ENCODE measurements at regions not wholly inside any gene's neighbourhood (a gene's known extent, or its start where the extent isn't known, plus 50 kb on each side); places are given as distances from the start of the nearest gene placed in this dataset.

DNA sequence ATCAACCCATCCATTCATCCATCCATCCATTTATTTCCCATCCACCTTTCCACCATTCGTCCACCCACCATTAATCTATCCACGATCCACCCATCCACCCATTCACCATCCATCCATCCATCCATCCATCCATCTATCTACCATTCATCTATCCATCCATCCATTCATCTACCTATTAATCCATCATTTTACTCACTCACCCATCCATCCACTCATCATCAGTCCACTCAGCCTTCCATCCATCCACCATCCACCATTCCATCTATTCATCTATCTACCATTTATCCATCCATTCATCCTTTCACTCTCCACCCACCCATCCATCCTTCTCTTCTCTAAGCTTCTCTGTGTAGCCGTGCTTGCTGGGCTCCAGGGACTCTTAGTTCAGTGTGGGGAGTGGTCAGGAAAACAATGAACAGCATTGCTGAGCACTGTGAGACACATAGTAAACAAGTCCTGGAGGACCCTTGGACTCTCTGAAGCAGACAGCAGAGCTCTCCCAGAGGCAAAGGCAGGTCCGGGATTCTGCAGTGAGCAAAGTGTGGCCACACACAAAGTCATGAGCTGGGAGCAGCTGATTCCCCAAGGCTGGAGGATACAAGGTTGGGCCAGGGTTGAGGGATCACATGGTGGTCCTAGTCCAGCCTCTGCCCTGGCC is 642.2 kb downstream of the BRD1 start:
- DNase-seq (ENCODE audit: low read depth): no peak
- no peak for TF ChIP-seq CTCF (IDR thresholded peaks at IDR 0.05; ENCODE audit: insufficient read depth, low read depth, low read length, missing control alignments)
- H3K4me3 ChIP-seq (ENCODE audit: low read length): no peak overlapping the region

DNA sequence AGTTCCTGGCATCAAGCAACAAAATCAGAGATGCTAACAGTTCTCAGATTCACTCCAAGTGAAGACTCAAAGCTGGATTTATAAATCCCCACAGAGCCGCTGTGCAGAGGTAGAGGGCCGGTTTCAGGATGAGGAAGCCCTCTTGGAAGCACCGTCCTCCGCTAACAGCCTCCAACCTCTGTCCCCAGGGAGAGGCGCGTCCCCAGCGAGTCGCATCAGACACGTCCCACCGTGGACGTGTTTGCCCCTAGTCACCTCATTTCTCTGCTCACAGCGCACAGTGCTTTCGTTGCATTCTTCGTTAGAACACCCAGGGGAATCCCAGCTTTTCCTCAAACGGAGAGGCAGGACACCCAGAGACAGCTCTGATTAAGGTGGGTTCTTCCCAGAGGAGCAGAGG is 642.9 kb downstream of the BRD1 start:
- TF ChIP-seq CTCF (IDR thresholded peaks at IDR 0.05; ENCODE audit: insufficient read depth, low read depth, low read length, missing control alignments): no peak
- H3K4me3 ChIP-seq (ENCODE audit: low read length): no peak overlapping the region

DNA sequence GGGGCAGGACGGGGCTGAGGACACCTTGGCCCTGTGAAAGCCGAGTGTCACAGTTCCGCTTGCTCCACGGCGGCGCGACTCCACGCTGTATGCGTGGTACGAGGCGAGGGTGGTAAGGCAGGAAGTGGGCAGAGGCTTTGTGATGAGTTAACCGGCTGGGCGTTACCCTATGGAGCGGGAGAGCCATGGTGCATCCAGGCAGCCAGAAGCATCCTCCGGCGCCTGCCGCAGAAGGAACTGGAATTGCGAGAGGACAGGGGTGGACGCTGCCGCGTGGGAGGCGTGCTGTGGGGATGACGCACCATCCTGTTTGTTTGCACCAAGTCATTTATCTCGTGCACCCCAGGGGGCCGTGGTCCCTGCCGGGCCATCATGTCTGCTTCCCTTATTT is 643.9 kb downstream of the BRD1 start:
- H3K4me3 ChIP-seq (ENCODE audit: low read length): no peak overlapping the region
- DNase-seq (ENCODE audit: low read depth): no peak
- no peak for TF ChIP-seq CTCF (IDR thresholded peaks at IDR 0.05; ENCODE audit: insufficient read depth, low read depth, low read length, missing control alignments)

More for the DNA sequence above, 642.9 kb downstream of the BRD1 start:
- DNase-seq (ENCODE audit: low read depth): no peak

DNA sequence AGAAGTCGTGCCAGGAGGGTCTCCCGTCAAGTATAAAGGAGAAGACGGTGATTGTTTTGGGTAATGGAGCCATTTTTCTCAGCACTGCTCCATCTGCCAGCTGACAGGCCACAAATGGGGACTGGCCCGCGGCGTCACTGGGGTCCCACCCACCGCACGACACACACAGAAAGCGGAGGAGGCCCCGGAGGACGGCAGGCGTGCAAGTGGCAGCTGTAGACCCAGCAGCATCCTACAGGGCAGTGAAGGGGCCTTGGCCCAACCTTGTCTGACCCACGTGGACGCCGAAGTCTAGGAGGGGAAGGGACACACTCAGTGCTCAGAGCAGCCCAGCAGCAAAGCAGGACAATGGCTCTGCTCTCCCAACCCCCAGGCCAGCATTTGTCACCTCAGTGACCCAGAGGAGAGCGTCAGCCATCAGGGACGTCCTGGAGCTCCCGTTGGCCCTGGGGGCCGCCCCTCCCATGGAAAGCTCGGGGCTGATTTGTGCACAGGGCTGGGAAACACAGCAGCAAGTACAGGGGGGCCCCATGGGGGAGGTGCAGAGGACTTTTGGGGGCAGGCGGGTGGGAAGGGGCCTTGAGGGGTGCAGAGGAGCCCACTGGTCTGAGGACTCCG is 644.4 kb downstream of the BRD1 start:
- no peak overlapping the region for H3K4me3 ChIP-seq (ENCODE audit: low read length)
- TF ChIP-seq CTCF (IDR thresholded peaks at IDR 0.05; ENCODE audit: insufficient read depth, low read depth, low read length, missing control alignments): no peak
- no peak for DNase-seq (ENCODE audit: low read depth)

DNA sequence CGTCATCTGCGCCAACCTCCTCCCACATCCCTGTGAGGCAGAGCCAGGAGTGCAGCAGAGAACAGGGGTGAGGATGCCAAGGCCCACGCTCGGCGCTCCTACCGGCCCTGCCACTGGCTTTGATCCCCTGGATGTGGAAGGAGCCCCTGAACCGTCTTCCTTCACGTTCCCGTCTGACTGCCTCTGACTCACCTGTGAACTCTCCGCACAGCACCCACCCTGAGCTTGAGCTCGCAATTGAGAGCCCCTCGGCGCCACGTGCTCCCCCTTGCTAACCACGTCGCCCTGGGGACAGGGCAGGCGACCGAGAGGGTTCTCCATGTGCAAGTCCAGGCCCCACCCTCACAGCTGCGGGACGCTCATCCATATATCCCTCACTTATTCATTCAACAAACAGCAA is 645.3 kb downstream of the BRD1 start:
- DNase-seq (ENCODE audit: low read depth): no peak
- no peak for TF ChIP-seq CTCF (IDR thresholded peaks at IDR 0.05; ENCODE audit: insufficient read depth, low read depth, low read length, missing control alignments)
- H3K4me3 ChIP-seq (ENCODE audit: low read length): no peak overlapping the region

DNA sequence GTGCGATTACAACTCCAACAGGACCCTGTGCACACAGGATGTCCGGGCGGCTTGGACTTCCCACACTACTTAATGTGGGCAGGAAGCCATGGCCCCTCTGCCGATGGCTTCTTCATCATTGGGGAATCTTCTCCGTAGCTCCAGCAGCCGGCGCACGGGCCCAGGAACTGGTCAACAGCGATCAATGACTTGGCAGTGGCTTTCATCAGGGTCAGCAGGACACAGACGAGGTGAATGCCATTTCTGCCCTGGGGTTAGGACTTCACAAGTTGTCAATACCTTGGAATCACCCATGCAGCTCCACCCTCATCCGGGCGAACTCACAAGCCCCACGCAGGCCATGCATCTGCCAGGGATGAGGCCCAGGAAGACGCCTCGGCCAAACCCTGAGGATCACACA is 645.7 kb downstream of the BRD1 start:
- no peak for DNase-seq (ENCODE audit: low read depth)
- no peak for TF ChIP-seq CTCF (IDR thresholded peaks at IDR 0.05; ENCODE audit: insufficient read depth, low read depth, low read length, missing control alignments)
- H3K4me3 ChIP-seq (ENCODE audit: low read length): no peak overlapping the region

DNA sequence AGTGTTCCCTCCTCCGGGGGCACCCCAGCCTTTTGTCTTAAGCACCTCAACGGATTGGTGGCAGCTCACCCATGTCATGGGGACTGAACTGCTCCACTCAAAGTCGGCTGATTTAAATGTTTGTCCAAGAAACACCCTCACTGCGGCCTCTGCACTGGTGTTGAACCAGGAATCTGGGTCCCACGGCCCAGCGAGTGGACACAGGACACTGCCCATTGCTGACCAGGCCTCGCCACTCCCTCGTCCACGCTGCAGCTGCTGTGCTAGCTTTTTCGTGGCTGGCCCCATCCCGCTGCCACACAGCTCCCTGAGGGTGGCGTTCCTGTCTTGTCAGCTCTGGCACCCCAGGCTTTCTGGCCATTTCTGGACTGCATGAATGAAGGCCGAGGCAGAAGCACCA is 646.2 kb downstream of the BRD1 start:
- DNase-seq (ENCODE audit: low read depth): no peak
- no peak for TF ChIP-seq CTCF (IDR thresholded peaks at IDR 0.05; ENCODE audit: insufficient read depth, low read depth, low read length, missing control alignments)
- H3K4me3 ChIP-seq (ENCODE audit: low read length): no peak overlapping the region

All from epithelial cell of esophagus (primary cell).